Nephron (organoid): ENCODE measurements at regions not wholly inside any gene's neighbourhood (a gene's known extent, or its start where the extent isn't known, plus 50 kb on each side); places are given as distances from the start of the nearest gene placed in this dataset.

ENCODE experiments used
- H3K27ac Mint-ChIP-seq, 3 experiments: 2 replicates each; pipeline ENCODE4 v1.8.0; 2020; ENCODE audit warnings: mixed read lengths in 3 of 3, mild to moderate bottlenecking in 2 of 3, moderate library complexity in 1 of 3
- H3K27me3 Mint-ChIP-seq: 2 replicates; pipeline ENCODE4 v1.8.0; 2021; ENCODE audit warnings: low read depth, mild to moderate bottlenecking, moderate library complexity, mixed read lengths
- H3K36me3 Mint-ChIP-seq: 2 replicates; pipeline ENCODE4 v1.8.0; 2020; ENCODE audit warnings: low read depth, mixed read lengths
- H3K4me1 Mint-ChIP-seq: 2 replicates; pipeline ENCODE4 v1.8.0; 2020; ENCODE audit warnings: mixed read lengths
- H3K4me3 Mint-ChIP-seq, 3 experiments: 2 replicates each; pipeline ENCODE4 v1.8.0; 2020; ENCODE audit warnings: mild to moderate bottlenecking in 3 of 3, mixed read lengths in 3 of 3, moderate library complexity in 2 of 3
- H3K9me3 Mint-ChIP-seq: 2 replicates; pipeline ENCODE4 v1.8.0; 2020; ENCODE audit warnings: mixed read lengths
- TF ChIP-seq, protein P1 (sequence below), 3 experiments: fragments of 200-600 bp; sonication (generic); IDR thresholded peaks; one replicate each; pipeline ENCODE4 v1.5.0; 2021; ENCODE audit warnings: antibody characterized with exemption in 3 of 3; ENCODE audit not compliant: unreplicated experiment in 3 of 3

DNA sequence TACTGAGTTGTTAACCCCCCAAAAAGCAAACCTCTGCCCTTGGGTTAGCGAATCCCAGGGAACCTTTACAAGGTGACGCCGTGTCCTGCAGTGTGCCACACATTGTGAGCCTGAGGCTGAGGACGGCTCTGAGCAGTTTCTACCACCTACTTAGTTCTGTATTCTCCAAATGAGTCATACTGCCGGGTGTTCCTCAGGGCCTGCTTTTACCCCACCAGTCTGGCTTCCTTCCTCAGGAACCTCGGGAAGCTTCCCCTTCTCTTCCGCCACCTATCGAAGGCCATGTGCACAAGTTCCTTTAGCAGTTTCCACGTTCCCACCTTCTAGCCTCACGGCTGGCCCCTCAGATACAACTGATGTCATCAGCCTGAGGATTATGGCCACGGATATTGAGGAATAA, 384.0 kb upstream of the TPM1 start:
- peaks cover 4% of the 10 kb centered on the region for H3K9me3 Mint-ChIP-seq
- TF ChIP-seq, protein P1, sequence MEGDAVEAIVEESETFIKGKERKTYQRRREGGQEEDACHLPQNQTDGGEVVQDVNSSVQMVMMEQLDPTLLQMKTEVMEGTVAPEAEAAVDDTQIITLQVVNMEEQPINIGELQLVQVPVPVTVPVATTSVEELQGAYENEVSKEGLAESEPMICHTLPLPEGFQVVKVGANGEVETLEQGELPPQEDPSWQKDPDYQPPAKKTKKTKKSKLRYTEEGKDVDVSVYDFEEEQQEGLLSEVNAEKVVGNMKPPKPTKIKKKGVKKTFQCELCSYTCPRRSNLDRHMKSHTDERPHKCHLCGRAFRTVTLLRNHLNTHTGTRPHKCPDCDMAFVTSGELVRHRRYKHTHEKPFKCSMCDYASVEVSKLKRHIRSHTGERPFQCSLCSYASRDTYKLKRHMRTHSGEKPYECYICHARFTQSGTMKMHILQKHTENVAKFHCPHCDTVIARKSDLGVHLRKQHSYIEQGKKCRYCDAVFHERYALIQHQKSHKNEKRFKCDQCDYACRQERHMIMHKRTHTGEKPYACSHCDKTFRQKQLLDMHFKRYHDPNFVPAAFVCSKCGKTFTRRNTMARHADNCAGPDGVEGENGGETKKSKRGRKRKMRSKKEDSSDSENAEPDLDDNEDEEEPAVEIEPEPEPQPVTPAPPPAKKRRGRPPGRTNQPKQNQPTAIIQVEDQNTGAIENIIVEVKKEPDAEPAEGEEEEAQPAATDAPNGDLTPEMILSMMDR (IDR thresholded peaks at IDR 0.05; ENCODE audit: unreplicated experiment in 3 of 3) = no peak
- H3K36me3 Mint-ChIP-seq = peaks cover 52% of the 10 kb centered on the region
- H3K27me3 Mint-ChIP-seq = no peaks in the 10 kb centered on the region
- H3K4me3 Mint-ChIP-seq = no peak overlapping the region
- no peak overlapping the region for H3K27ac Mint-ChIP-seq
- no peaks in the 10 kb centered on the region for H3K4me1 Mint-ChIP-seq

DNA sequence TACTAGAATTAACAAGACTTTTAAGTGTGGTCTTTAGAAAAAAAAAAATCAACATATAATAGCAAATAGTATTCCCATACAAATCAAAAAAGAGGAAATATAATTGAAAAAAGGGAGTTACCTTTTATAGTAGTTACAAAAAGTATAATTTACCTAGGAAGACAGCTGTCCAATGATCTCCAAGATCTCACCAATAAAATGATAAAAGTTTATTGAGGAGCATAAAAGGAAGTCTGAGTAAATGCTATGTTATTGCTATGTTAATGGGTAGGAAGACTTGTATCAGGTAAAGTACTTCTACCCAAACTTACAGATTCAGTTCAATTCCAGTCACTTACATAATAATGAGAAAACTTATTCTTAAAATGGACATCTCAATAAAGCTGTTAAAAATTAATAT, 379.0 kb upstream of the TPM1 start:
- H3K9me3 Mint-ChIP-seq = no peaks in the 10 kb centered on the region
- peaks cover 16% of the 10 kb centered on the region for H3K4me1 Mint-ChIP-seq

DNA sequence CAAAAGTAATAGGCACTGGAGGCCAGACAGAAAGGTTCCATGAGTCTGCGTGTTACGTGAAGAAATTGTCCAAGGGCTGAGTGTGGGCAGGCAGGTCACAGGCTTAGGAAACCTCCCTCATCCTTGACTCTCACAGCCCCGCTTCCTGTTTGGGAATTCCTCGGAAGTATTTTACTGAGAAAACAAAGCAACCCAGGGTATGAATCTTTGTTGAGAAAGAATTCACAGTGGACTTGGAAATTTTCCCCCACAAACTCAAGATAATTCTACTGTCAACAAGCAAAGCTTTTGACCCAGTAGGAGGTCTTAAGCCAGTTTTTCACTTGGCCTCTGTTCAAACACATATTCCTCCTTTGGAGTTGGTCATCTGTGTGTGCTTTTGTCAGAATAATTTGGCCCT, 377.1 kb upstream of the TPM1 start:
- Mint-ChIP-seq H3K36me3 (peaks cover 33% of the 10 kb centered on the region), H3K4me3 (no peak overlapping the region), H3K4me1 (peaks cover 28% of the 10 kb centered on the region), H3K27ac (peak overlapping the region; percentile 75 to 81 (median 80)), H3K9me3 (peaks cover 3% of the 10 kb centered on the region), H3K27me3 (peaks cover 3% of the 10 kb centered on the region)
- TF ChIP-seq, protein P1 (IDR thresholded peaks at IDR 0.05; ENCODE audit: unreplicated experiment in 3 of 3) = no peak

More for the DNA sequence above, 379.0 kb upstream of the TPM1 start:
- Mint-ChIP-seq H3K36me3 (peaks cover 32% of the 10 kb centered on the region), H3K4me3 (no peak overlapping the region), H3K27me3 (peaks cover 3% of the 10 kb centered on the region), H3K27ac (no peak overlapping the region)
- TF ChIP-seq, protein P1 (IDR thresholded peaks at IDR 0.05; ENCODE audit: unreplicated experiment in 3 of 3) = no peak

DNA sequence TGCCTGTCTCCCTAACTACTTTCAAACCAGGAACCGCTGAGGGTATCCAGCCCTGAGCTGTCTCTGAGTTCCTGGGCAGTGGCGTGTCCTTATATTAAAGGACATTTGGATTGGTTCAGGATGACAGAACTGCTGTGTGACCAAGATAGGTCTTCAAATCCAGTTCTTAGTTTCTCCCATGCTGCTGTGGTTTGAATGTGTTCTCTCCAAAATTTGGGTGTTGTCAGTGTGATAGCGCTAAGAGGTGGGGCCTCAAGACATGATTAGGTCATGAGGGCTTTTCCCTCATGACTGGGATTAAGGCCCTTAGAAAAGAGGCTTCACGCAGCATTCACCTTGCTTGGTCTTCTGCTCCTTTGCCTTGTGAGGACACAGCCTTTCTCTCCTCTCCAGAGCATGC, 376.5 kb upstream of the TPM1 start:
- H3K4me3 Mint-ChIP-seq = no peak overlapping the region
- peaks cover 36% of the 10 kb centered on the region for H3K36me3 Mint-ChIP-seq
- peaks cover 5% of the 10 kb centered on the region for H3K9me3 Mint-ChIP-seq
- H3K27me3 Mint-ChIP-seq = peaks cover 3% of the 10 kb centered on the region
- TF ChIP-seq, protein P1 (IDR thresholded peaks at IDR 0.05; ENCODE audit: unreplicated experiment in 3 of 3) = no peak
- peak overlapping the region; percentile 75 to 81 (median 80) for H3K27ac Mint-ChIP-seq
- H3K4me1 Mint-ChIP-seq = peaks cover 28% of the 10 kb centered on the region

DNA sequence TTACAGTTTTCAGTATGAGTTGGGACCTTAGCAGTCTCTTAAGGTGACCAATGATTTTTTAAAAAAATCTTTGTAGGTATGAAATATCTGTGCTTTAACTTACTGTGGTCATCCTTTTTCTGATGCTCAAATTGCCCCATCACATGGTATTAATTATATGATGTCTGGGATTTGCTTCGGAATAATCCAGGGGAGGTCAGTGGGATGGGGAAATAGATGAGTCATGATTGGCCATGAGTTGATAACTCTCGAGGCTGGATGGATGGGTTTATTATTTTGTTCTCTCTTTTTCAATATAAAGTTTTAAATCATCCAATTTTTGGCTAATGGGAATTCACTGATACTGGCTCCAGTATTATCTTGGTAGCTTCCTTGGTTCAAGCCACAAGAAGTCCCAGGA, 370.3 kb upstream of the TPM1 start:
- Mint-ChIP-seq H3K27me3 (peaks cover 3% of the 10 kb centered on the region), H3K9me3 (peaks cover 5% of the 10 kb centered on the region), H3K4me3 (no peak overlapping the region), H3K4me1 (peaks cover 25% of the 10 kb centered on the region), H3K36me3 (peaks cover 56% of the 10 kb centered on the region), H3K27ac (no peak overlapping the region)
- TF ChIP-seq, protein P1 (IDR thresholded peaks at IDR 0.05; ENCODE audit: unreplicated experiment in 3 of 3) = no peak

DNA sequence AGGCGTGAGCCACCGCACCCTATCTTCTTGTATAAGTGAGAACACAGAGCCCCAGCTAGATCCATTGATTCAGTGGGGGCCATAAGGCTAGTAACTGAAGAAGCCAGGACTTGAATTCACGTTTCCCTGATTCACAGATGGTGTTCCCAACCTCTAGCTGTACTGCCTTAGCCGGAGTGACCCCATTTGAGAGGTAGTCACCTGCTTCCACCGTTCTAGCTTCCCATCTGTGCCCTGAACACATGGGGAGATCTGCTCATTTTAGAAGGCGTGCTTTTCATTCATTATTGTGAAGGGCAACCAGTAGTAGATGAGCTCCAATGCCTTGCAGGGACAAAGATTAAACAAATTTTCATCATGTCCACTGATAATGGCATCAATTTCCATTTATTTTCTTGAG, 365.7 kb upstream of the TPM1 start:
- TF ChIP-seq, protein P1 (IDR thresholded peaks at IDR 0.05; ENCODE audit: unreplicated experiment in 3 of 3) = no peak
- H3K36me3 Mint-ChIP-seq = peaks cover 45% of the 10 kb centered on the region

More for the DNA sequence above, 365.7 kb upstream of the TPM1 start:
- peaks cover 9% of the 10 kb centered on the region for H3K4me1 Mint-ChIP-seq
- H3K9me3 Mint-ChIP-seq = peaks cover 4% of the 10 kb centered on the region
- no peak overlapping the region for H3K27ac Mint-ChIP-seq
- H3K27me3 Mint-ChIP-seq = no peaks in the 10 kb centered on the region
- no peak overlapping the region for H3K4me3 Mint-ChIP-seq
